ENCODE measurements at regions not wholly inside any gene's neighbourhood (a gene's known extent, or its start where the extent isn't known, plus 50 kb on each side); places are given as distances from the start of the nearest gene placed in this dataset. TPM values are rescaled to one million over a fixed set of nuclear protein-coding genes. Genes with fewer than 3 reads are reported as not detected.

- Mint-ChIP-seq H3K27ac (no peak overlapping the region), H3K9me3 (peaks cover 8% of the 10 kb centered on the region), H3K4me3 (no peak overlapping the region), H3K27me3 (no peaks in the 10 kb centered on the region), H3K4me1 (ENCODE audit: unreplicated experiment) (no peaks in the 10 kb centered on the region), H3K36me3 (no peaks in the 10 kb centered on the region)
- no peak for DNase-seq (ENCODE audit: extremely low spot score, unreplicated experiment)
- TF ChIP-seq CTCF (conservative IDR thresholded peaks at IDR 0.05) = no peak
These were observed 64.6 kb upstream of the RSPO3 start for GRCh38 chr6:127053875-127054235.

GRCh38 chr6:127058027-127058426 lies 60.4 kb upstream of the RSPO3 start:
- no peak for TF ChIP-seq CTCF (conservative IDR thresholded peaks at IDR 0.05)
- no peaks in the 10 kb centered on the region for H3K36me3 Mint-ChIP-seq
- no peak overlapping the region for H3K27ac Mint-ChIP-seq
- DNase-seq (ENCODE audit: extremely low spot score, unreplicated experiment) = no peak
- H3K9me3 Mint-ChIP-seq = peaks cover 14% of the 10 kb centered on the region
- H3K4me1 Mint-ChIP-seq (ENCODE audit: unreplicated experiment) = no peaks in the 10 kb centered on the region
- H3K4me3 Mint-ChIP-seq = no peak overlapping the region
- no peaks in the 10 kb centered on the region for H3K27me3 Mint-ChIP-seq

GRCh38 chr6:127058936-127059335 lies 59.5 kb upstream of the RSPO3 start:
- H3K4me1 Mint-ChIP-seq (ENCODE audit: unreplicated experiment) = no peaks in the 10 kb centered on the region
- H3K27ac Mint-ChIP-seq = no peak overlapping the region
- no peaks in the 10 kb centered on the region for H3K27me3 Mint-ChIP-seq
- no peaks in the 10 kb centered on the region for H3K36me3 Mint-ChIP-seq
- no peak for DNase-seq (ENCODE audit: extremely low spot score, unreplicated experiment)
- no peak overlapping the region for H3K4me3 Mint-ChIP-seq
- peaks cover 14% of the 10 kb centered on the region for H3K9me3 Mint-ChIP-seq
- no peak for TF ChIP-seq CTCF (conservative IDR thresholded peaks at IDR 0.05)

Small RNAs in the stretch of these regions (microRNA-seq; reads per million reads assigned to microRNA genes)
- not detected for gene MIR588

Measured in type B pancreatic cell (in vitro differentiated cells).